ENCODE measurements at regions not wholly inside any gene's neighbourhood (a gene's known extent, or its start where the extent isn't known, plus 50 kb on each side); places are given as distances from the start of the nearest gene placed in this dataset.

DNA sequence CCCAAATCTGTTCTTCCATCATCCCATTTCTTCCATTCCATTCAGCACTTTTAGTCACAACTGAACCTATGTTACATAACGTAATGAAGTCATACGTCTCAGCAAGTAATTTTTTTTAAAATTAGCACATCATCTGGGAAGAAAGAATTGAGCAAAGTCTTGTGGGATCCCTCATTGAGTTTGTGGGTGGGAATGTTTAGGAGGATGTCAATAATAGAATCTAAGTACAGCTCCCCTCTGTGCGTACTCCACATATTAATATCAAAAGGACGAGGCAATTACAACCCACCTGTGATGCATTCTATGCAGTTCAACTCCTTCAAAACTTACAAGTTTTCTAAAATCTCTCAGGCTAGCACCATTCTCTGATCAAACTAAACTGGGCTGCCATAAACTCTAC lies 526.3 kb downstream of the AGTPBP1 start:
- DNase-seq (ENCODE audit: low read depth in 1 of 2, low spot score in 1 of 2), result no peak
- TF ChIP-seq POLR2AphosphoS5 (IDR thresholded peaks at IDR 0.05; ENCODE audit: low read depth), result no peak
- Histone ChIP-seq H3K4me3 (replicated peaks; ENCODE audit: insufficient read depth, low read length) (no peak overlapping the region), H3K27ac (replicated peaks) (no peak overlapping the region), H3K27me3 (ENCODE audit: insufficient read depth, poor library complexity, severe bottlenecking) (no peaks in the 10 kb centered on the region)

DNA sequence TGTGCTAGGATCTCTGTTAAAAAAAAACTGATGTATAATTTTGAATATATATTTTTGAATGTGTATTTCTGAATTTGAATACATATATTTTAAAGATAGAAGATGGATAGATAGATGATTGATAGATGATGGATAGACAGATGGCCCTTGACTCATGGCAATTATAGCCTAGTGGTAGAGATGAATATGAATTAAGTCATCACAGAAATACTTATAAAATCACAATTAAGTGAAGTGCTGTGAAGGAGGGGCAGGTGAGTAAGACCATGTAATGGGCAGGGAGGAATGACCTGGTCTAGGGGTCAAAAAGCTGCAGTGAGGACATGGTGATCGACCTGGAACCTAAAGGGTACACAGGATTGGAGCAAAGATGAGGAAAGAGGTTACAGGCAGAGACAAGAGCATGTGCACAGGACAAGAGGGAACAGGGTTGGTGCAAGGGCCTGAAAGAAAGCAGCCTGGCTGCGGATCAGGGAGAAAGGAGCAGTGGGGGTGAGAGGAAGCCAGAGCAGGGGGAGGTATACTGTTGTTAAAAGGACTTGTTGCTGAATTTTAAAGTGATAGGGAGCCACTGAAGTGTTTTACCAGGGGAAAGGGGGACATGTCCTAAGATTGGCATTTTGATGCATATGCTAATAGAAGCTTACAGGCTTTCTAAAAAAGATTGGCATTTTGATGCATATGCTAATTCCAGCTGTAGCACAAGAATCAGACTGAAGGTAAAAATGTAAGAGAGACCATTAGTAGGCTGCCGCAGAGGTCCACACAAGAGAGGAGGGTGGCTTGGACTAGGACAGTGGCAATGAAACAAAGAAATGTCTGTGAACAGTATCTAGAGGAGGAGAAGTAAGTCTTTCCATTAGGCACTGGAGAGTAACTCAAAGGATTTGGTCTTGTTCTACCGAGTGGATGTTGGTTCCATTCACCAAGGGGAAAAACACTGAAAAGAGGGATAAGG lies 527.8 kb downstream of the AGTPBP1 start:
- no peak overlapping the region for H3K4me3 ChIP-seq (replicated peaks; ENCODE audit: insufficient read depth, low read length)
- DNase-seq (ENCODE audit: low read depth in 1 of 2, low spot score in 1 of 2), result no peak
- H3K27me3 ChIP-seq (ENCODE audit: insufficient read depth, poor library complexity, severe bottlenecking), result no peaks in the 10 kb centered on the region
- no peak overlapping the region for H3K27ac ChIP-seq (replicated peaks)
- TF ChIP-seq GABPA (IDR thresholded peaks at IDR 0.05; ENCODE audit: low read depth) (no peak), SPI1 (IDR thresholded peaks at IDR 0.05; ENCODE audit: borderline replicate concordance, low read depth) (no peak)

DNA sequence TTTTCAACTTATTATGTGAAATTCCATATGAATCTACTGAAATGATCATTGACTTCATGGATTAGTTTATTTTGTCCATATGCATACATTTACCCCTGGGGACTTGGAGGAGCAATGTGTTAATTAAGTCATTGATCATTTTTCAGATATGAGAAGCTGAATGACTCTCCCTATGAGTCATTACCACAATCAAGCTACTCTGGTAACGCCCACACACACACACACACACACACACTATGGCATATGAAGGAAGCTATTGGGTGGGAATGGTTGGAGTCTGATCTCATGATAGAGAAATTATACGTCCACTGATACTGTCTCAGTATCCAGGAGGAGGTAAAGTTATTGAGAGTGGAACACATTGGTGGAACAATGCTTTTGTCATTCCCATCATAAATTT lies 528.9 kb downstream of the AGTPBP1 start:
- DNase-seq (ENCODE audit: low read depth in 1 of 2, low spot score in 1 of 2), result no peak
- no peaks in the 10 kb centered on the region for H3K27me3 ChIP-seq (ENCODE audit: insufficient read depth, poor library complexity, severe bottlenecking)
- TF ChIP-seq SPI1 (IDR thresholded peaks at IDR 0.05; ENCODE audit: borderline replicate concordance, low read depth) (no peak), GABPA (IDR thresholded peaks at IDR 0.05; ENCODE audit: low read depth) (no peak), POLR2AphosphoS5 (IDR thresholded peaks at IDR 0.05; ENCODE audit: low read depth) (no peak)
- TF ChIP-seq, protein P1, sequence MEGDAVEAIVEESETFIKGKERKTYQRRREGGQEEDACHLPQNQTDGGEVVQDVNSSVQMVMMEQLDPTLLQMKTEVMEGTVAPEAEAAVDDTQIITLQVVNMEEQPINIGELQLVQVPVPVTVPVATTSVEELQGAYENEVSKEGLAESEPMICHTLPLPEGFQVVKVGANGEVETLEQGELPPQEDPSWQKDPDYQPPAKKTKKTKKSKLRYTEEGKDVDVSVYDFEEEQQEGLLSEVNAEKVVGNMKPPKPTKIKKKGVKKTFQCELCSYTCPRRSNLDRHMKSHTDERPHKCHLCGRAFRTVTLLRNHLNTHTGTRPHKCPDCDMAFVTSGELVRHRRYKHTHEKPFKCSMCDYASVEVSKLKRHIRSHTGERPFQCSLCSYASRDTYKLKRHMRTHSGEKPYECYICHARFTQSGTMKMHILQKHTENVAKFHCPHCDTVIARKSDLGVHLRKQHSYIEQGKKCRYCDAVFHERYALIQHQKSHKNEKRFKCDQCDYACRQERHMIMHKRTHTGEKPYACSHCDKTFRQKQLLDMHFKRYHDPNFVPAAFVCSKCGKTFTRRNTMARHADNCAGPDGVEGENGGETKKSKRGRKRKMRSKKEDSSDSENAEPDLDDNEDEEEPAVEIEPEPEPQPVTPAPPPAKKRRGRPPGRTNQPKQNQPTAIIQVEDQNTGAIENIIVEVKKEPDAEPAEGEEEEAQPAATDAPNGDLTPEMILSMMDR (IDR thresholded peaks at IDR 0.05; ENCODE audit: insufficient read depth, low read length), result no peak
- TF ChIP-seq, protein P2, sequence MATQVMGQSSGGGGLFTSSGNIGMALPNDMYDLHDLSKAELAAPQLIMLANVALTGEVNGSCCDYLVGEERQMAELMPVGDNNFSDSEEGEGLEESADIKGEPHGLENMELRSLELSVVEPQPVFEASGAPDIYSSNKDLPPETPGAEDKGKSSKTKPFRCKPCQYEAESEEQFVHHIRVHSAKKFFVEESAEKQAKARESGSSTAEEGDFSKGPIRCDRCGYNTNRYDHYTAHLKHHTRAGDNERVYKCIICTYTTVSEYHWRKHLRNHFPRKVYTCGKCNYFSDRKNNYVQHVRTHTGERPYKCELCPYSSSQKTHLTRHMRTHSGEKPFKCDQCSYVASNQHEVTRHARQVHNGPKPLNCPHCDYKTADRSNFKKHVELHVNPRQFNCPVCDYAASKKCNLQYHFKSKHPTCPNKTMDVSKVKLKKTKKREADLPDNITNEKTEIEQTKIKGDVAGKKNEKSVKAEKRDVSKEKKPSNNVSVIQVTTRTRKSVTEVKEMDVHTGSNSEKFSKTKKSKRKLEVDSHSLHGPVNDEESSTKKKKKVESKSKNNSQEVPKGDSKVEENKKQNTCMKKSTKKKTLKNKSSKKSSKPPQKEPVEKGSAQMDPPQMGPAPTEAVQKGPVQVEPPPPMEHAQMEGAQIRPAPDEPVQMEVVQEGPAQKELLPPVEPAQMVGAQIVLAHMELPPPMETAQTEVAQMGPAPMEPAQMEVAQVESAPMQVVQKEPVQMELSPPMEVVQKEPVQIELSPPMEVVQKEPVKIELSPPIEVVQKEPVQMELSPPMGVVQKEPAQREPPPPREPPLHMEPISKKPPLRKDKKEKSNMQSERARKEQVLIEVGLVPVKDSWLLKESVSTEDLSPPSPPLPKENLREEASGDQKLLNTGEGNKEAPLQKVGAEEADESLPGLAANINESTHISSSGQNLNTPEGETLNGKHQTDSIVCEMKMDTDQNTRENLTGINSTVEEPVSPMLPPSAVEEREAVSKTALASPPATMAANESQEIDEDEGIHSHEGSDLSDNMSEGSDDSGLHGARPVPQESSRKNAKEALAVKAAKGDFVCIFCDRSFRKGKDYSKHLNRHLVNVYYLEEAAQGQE (IDR thresholded peaks at IDR 0.05; ENCODE audit: insufficient replicate concordance, low read depth), result no peak
- no peak overlapping the region for H3K4me3 ChIP-seq (replicated peaks; ENCODE audit: insufficient read depth, low read length)
- H3K27ac ChIP-seq (replicated peaks), result no peak overlapping the region

DNA sequence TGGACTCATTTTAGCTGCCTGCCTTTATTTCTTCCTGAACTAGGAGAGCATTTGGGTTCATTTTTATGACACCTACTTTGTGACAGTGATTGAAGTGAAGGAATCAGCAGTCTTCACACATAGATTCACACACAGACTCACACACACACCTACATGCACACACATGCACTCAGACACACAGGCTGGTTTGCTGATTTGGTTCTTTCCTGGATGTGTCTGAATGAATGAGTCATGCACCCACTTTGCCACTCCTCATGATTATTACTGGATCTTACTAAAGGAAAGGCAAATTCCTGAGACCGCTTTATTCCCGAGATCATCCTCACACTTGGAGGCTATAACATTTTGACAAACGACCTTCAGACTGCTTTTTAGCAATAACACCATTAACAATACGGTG lies 529.5 kb downstream of the AGTPBP1 start:
- no peak for DNase-seq (ENCODE audit: low read depth in 1 of 2, low spot score in 1 of 2)
- TF ChIP-seq, protein P1 (IDR thresholded peaks at IDR 0.05; ENCODE audit: insufficient read depth, low read length), result no peak
- TF ChIP-seq, protein P2 (IDR thresholded peaks at IDR 0.05; ENCODE audit: insufficient replicate concordance, low read depth), result no peak
- no peak for TF ChIP-seq POLR2AphosphoS5 (IDR thresholded peaks at IDR 0.05; ENCODE audit: low read depth)
- no peak for TF ChIP-seq GABPA (IDR thresholded peaks at IDR 0.05; ENCODE audit: low read depth)
- TF ChIP-seq SPI1 (IDR thresholded peaks at IDR 0.05; ENCODE audit: borderline replicate concordance, low read depth), result no peak
- Histone ChIP-seq H3K27ac (replicated peaks) (no peak overlapping the region), H3K27me3 (ENCODE audit: insufficient read depth, poor library complexity, severe bottlenecking) (no peaks in the 10 kb centered on the region), H3K4me3 (replicated peaks; ENCODE audit: insufficient read depth, low read length) (no peak overlapping the region)

Data from HL-60 (cell line).